ENCODE measurements at regions not wholly inside any gene's neighbourhood (a gene's known extent, or its start where the extent isn't known, plus 50 kb on each side); places are given as distances from the start of the nearest gene placed in this dataset.
A peak's percentile ranks its signal among the peaks of the same experiment; 100 is the strongest.

DNA sequence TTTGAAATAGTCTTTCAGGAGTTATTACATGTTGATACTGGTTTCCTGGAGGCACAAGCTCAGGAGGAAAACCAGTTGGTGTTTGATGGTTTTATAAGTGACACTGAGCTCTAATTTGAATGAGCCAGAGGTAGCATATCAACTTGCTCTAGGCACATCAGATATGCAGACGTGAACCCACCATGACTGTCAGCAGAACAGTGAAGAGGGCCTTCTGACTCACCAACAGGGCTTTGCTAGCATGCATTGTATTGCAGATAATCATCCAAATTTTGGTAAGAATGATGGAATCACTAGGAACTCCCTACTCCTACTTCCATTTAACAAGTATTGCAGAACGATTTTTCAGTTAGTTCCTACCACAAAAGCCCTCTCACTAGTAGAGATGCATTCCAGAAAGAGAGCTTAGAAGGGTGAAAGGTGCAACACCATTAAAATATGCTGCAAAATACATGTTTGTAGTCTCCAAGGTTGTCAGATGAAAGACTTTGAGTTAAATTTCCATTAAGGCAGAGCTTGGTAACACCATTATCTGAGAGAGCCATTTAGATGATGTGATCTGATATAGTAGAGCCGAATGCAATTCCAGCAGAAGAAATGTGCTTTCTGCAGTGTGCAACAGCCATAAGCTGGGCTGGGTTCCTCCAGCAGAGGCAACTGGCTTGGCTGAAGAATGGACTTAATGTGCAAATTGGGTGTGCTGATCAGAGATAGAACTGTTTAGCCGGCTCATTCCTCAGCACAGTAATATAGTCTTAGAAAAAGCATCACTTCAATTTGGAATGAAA, 968.7 kb upstream of the ADGRB3 start:
- no peak for DNase-seq (ENCODE audit: low read depth)

DNA sequence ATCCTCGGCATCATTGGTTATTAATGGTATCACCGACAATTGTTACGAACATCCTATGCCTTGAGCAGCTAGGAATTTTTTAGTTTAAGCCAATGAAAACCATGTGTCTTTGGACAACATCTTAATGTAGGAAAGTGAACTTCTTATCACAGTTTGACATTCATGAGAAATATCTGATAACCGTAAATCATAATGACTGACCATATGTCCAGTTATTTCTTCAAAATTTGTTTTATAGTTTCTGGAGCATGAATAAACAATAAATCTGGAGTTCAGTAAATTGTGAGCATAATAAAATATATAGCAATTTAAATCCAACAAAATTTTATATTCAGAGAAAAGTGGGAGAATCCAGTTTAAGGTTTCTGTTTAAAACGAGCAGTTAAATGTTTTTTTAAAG, 970.1 kb upstream of the ADGRB3 start:
- DNase-seq (ENCODE audit: low read depth), result no peak

DNA sequence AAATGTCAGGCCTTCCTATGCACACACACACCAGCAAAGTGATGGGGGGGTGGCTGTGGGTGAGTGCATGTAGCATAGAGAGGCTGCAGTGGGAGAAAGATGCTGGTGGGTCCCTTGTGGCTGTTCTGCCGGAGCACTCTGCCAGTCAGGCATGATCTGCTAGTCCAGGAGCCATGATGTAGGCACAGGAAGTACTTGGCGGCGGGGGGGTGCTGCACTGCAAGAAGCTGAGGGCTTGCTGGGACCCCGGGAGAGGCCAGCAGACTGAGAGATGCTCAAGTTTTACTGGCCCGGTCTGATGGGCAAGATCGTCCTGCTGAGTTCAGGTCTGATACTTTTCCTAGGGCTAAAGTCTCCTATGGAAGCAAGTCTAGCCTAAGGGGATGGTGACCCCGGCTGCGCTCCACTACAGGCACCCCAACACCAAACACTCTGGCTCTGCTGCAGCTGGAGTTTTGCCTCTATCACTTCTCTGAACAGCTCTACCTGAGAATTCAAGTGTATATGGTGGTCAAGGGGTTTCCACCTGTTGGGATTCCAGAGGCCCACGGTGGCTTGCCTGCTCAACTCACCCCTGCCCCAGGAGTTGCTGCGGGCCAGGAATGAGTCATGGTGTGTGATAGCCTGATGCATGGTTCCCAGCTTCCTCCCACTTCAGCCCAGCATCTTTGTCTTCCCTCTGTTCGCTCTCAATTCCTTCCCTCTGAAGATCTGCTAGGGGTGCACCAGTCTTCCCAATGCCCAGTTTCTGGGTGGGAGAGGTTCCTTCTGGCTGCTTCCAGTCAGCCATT, 971.8 kb upstream of the ADGRB3 start:
- no peak for DNase-seq (ENCODE audit: low read depth)

DNA sequence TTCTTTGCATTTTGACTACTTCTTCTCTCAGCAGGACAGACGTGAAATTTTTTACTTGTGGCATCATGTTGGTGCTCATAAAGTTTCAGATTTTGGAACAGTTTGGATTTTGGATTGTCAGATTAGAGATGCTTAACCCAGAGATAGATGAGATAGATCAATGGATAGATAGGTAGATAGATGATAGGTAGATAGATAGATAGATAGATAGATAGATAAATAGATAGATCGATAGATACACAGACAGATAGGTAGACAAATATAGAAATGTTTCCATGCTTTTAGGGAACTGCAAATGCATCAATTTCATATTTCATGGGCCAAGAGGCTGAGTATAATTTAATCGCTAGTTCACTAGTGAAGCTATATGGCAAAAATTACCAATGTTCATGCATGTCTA, 981.5 kb upstream of the ADGRB3 start:
- no peak for DNase-seq (ENCODE audit: low read depth)

DNA sequence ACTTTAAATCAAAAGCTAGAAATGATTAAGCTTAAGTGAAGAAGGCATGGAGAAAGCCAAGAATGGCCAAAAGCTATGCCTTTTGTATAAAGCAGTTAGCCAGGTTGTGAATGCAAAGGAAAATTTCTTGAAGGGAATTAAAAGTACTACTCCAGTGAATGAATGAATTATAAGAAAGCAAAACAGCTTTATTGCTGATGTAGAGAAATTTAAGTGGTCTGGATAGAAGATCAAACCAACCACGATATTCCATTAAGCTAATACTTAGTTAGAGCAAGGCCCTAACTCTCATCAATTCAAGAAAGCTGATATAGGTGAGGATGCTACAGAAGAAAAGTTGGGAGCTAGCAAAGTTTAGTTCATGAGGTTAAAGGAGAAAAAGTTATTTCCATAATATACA, 988.5 kb upstream of the ADGRB3 start:
- DNase-seq (ENCODE audit: low read depth), result no peak

DNA sequence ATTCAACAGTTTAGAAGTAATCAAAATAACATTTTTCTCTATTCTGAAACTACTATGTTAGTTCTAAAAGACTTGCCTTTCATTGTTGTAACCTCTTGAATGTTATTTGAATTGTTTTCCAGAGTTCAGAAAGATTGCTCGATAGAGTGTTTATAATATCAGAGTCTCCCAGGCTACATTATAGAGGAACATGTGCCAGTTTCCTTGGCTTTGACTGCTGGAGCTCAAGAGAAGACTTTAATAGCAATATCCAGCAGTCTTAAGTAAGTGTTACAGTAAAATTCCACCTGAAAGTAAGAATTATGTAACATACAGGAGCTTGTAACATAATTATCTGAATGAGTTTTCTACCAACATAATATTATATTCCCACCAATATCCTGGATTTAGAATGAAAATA, 991.8 kb upstream of the ADGRB3 start:
- DNase-seq (ENCODE audit: low read depth), result no peak

DNA sequence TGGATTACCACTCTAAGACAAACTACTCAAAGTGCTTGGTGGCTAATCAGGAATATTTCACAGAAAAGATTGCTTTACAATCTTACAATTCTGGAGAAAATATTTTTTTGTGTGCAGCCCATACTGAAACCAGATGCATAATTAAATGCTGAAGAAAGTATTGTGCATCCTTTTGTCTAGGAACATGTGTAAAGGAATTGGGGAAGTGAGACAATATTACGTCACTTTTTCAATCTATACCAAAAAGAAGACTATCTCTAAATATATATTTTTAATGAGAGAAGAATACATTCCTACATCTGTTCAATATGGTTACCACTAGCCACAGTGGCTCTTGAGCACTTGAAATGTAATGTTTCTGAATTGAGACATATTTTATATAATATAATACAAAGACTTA, 992.5 kb upstream of the ADGRB3 start:
- DNase-seq (ENCODE audit: low read depth), result no peak

DNA sequence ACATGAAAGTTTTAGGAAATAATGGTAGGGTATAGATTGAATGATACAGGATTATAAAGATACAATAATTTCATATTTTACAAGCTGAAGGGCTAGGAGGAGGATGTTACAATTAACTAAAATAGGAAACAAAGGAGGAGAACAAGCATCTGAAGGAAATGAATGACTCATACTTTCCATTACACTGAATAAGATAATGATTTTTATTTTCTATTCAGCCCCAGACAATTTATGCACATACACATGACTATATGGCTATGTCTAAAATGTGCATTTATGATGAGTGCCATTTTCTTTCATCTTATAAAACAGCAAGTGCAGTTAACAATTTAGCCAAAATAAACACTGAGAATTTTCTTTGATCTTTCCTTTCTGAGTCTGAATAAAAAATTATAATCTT, 994.6 kb upstream of the ADGRB3 start:
- DNase-seq (ENCODE audit: low read depth), result no peak

DNA sequence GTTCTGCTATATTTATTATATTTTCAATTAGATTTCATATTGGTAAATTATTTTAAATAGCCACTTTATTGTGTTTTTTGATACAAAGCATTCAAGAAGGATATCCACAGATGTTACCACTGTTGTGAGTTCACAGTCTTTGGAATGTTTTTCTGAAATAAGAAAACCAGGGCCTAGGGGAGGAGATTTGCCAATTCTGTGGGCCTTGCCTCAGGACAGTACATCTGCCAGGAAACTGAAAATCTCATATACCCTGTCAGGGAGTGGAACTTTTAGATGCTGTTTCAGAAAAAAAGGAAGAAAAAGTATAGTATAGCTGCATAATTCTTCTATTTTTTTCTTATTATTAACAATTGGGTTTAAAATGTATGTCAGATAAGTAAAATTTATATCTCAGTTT, 995.9 kb upstream of the ADGRB3 start:
- peak; percentile 58 for DNase-seq (ENCODE audit: low read depth)

DNA sequence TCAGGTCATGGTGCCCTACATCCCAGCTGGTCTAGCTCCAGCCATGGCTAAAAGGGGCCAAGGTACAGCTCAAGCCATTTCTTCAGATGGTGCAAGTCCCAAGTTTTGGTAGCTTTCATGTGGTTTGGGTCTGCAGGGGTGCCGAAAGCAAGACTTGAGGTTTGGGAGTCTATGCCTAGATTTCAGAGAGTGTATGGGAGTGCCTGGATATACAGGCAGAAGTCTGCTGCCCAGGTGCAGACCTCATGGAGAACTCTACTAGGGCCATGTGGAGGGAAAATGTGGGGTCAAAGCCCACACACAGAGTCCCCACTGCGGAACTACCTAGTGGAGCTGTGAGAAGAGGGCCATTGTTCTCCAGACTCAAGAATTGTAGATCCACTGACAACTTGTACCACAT, 1000.9 kb upstream of the ADGRB3 start:
- no peak for DNase-seq (ENCODE audit: low read depth)

DNA sequence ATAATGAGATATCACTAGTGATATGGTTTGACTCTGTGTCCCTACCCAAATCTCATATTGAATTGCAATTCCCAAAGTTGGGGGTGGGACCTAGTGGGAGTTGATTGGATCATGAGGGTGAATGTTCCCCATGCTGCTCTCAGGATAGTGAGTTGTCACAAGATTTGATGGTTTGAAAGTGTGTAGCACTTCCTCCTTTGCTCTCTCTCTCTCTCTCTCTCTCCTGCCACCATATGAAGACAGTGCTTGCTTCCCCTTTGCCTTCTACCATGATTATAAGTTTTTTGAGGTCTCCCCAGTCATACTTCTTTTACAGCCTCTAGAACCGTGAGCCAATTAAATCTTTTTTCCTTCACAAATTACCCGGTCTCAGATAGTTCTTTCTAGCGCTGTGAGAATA, 1002.0 kb upstream of the ADGRB3 start:
- no peak for DNase-seq (ENCODE audit: low read depth)

DNA sequence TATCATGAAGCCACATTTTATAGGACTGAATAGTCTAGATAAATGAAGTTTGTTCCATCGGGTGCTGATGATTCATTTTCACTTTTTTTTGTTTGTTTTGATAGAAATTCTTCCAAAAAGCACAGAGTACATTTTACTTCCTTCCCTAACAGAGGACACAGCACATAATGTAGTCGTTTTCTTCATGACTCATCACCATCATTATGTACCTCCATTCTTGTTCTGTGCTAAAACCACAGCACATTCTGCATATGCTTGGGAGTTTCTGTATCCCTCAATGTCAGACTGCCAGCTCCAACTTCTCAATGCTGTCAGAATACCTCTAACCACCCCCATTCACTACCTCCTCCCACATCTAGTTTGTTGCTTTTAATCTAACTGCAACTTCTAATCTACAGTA, 1004.9 kb upstream of the ADGRB3 start:
- peak; percentile 92 for DNase-seq (ENCODE audit: low read depth)

DNA sequence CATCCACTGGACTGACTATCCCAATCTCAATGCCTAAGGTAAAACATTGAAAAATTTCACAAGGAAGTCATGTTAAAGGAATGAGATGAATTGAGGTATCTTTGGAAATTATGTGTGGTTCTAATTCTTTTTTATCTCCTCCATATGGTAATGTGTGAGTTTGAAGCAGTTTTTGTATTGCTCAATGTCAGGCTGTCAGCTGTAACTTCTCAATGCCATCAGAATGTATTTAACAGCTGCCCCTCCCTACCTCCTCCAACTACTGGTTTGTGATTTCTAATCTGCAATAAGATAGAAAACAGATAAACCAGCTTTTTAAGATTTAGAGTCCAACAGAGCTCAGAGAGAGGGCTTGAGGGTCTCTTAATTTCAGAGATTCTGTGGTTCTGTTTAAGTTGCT, 1005.8 kb upstream of the ADGRB3 start:
- DNase-seq (ENCODE audit: low read depth), result peak; percentile 72

DNA sequence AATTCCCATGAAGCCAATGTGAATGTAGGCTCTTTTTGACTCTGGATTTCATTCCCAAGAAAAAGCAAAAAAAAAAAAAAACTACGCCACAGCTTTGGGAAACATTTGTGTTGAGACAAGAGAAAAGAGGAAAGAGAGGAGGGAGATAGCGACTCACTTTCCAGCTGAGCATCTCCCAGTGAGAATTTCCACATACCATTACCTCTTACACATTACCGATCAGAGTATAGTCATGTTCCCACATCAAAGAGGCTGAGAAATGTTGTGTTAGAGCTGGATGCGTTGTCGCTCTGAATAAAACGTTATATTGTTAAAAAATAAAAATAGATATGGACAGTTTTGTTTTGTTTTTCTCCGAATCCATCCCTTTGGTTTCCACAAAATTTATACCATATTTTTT, 1019.3 kb upstream of the ADGRB3 start:
- DNase-seq (ENCODE audit: low read depth), result no peak

DNA sequence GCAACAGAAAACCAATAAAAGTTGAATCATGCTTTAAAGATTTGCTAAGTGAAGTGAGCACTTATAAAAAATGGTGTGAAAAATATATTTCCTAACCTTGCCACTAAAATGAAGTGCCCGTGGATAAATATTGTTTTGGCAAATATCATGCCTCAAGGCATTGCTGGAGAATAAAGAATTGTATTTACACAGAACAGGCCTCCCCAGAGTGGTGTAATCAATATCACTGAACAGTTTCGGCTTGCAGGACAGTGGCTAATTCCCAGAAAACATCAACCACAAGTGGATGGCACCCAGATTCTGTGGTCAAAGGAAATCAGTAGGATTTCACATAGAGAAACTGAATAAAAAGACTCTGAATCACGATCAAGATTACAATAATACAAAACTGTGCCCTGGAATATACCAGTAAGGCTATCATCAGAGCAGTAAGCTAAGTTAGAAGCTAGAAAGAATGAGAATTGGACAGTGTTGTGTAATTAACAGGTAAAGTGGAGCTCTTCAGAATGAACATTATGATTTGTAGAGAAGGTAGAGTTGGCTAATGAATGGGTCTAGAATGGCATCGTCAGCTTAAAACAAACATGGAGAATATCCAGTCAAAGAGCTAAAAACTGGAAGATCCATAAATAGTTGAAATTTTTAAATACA, 1026.9 kb upstream of the ADGRB3 start:
- DNase-seq (ENCODE audit: low read depth), result no peak

DNA sequence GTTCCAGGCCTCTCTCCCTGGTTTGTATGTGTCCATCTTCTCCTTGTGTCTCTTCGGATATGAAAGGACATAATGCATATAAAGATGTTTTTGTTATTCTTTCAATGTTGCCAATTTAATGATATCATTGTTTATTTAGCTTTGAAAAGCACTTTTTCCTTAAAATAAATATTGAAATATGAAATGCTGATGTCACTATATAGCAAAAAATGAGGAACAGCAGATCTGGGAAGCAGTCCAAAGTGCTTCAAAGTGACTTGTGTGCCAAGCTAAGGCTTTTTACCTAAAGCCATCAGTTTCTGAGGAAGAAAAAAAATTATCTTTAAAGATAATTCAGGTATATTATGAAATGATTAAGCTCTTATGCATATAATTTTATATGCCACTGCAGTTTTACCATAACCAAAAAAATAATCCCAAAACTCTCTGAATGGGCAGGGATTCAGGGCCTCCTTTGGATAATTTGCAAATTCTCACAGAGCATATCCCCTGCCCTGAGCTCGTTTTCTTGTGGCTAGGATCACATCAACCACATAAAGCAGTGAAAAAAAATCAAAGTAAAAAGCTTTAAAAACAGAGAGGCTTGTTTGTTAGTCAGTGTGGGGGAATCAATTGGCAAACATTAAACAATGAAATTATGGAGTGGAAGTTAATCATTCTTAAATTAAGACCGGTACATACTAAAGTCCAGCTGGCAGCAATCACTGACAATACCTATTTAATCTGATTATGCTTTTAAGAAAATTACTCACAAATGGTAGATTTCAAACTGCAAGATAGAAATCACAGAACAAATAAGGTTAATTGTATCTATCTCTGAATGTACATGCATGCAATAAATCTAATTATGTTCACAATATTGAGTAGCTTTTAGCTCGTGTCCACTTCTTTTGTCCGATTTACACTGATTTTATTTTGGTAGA, 1027.9 kb upstream of the ADGRB3 start:
- no peak for DNase-seq (ENCODE audit: low read depth)

DNA sequence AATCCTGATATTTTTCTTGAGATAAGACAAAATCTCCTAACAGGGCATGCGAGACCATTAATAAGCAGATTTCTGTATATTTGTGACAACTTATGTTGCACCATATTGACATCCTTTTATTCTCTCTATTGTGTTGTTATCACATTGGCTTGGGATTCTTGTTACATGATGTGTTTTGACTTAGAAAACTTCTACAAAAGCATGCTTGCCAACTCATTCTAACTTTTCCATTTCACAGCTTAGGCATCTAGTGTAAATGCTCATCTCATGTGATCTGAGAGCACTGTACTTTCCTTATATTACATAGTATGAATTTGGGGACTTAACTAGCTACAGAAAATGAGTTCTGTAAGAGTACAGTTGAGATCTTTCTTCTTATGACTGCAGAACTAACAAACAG, 1040.7 kb upstream of the ADGRB3 start:
- no peak for DNase-seq (ENCODE audit: low read depth)

DNA sequence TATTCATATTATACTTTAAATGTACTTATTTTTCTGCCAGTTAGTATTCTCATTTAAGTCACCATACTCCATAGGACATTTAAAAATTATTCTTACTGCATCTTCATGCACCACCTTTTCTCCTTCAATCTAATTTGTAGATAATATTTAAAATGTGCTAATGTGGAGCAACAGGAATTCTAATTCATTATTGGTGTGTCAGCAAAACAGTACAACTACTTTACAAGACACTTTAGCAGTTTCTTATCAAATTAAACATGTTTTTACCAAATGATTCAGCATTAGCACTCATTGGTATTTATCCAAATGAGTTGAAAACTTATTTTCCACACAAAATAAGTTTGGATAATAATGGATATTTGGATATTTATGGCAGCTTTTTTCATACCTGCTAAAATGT, 1041.8 kb upstream of the ADGRB3 start:
- no peak for DNase-seq (ENCODE audit: low read depth)

DNA sequence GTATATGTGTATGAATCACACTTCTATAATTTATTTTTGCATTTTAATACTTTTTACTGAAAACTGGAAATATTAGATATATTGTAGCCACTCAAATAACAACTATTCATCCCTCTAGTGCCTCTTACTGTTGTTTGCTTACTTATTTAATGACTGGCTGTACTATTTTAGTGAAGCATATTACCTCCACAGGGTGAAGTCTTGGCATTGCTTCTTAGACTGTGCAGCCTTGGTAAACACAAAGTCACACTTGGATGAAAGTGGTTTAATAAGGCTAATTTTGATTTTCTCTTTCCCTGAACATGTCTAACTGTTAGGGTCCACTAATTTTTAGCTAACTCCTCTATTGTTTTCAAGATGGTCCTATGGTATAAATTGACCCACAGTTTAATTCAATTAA, 1043.2 kb upstream of the ADGRB3 start:
- DNase-seq (ENCODE audit: low read depth), result no peak

DNA sequence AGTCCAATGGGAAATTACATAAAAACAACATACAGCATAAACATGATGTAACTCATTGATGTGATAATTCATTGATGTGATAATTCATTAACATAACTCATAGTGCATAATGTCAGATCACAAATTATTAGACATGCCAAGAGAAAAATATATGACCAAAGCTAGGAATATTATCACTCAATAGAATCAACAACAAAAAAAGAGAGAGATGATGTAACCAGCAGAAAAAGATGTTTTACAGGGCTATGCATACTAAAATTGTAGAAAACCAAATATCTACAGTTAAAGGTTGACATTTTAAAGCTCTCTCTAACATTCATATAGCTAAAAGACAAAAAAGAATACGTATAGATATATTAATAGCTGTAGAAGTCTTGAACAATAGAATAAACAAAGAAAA, 1067.2 kb upstream of the ADGRB3 start:
- DNase-seq (ENCODE audit: low read depth), result no peak

DNA sequence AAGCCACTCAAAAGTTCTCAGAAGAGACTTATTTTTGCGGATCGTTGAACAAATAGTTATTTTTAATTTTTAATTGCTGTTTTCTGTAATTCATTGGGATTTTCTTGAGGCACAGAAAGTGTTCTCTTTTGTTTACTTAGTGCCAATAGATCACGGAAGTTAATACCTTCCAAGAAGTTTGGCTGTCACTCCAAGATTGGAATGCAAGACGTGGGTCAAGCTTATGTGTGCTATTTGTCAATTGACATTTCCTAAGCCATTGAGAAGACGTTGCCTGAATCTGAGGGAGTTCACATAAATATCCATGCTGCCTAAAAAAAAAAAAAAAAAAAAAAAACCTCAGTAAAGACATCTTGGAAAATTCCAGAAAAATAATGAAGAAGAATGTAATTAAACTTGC, 1071.4 kb upstream of the ADGRB3 start:
- no peak for DNase-seq (ENCODE audit: low read depth)

DNA sequence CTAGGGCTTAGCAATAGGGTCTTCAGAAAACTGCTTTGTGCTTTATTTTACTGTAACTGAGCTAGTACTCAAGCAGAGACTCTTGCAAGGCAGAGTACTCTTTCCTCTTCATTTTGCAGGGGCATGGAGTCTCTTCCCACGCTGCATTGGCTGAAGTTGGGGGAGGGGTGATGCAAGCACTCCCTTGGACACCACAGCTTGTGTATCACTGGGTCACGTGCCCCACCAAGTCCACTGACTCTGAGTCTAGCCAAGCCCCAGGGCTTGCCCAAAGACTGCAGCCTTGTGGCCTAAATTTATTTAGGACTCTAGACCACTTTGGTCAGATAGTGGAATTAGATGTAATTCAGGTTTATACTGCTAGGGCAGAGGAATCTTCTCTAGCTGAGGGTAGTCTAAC, 1075.0 kb upstream of the ADGRB3 start:
- DNase-seq (ENCODE audit: low read depth), result no peak

Measured in fibroblast of the conjunctiva (primary cell).